SK-N-SH treated with all-trans-retinoic acid at 6 μM for 48 hours (cell line): ENCODE measurements at regions not wholly inside any gene's neighbourhood (a gene's known extent, or its start where the extent isn't known, plus 50 kb on each side); places are given as distances from the start of the nearest gene placed in this dataset.

Experiments used
- ATAC-seq: fragments of 200-7000 bp; cut with Tn5 transposase; 3 replicates; pipeline ENCODE4 v1.9.1; 2020; ENCODE audit warnings: mild to moderate bottlenecking, moderate library complexity
- ARNTL ChIP-seq: fragments of 450-650 bp; formaldehyde crosslinking; IDR thresholded peaks from 2 replicates; pipeline ENCODE4 v1.5.0; 2020; ENCODE audit warnings: low read depth, mild to moderate bottlenecking, moderate library complexity, borderline replicate concordance
- BACH2 ChIP-seq: fragments of 250-450 bp; sonication (Bioruptor Pico); IDR thresholded peaks from 2 replicates; pipeline ENCODE4 v1.9.0; 2021; ENCODE audit warnings: mild to moderate bottlenecking, borderline replicate concordance
- CREB5 ChIP-seq: fragments of 250-450 bp; sonication (Bioruptor Pico); IDR thresholded peaks from 2 replicates; pipeline ENCODE4 v1.5.1; 2020; ENCODE audit warnings: low read depth, mild to moderate bottlenecking, moderate library complexity
- CSDC2 ChIP-seq: fragments of 250-450 bp; sonication (Bioruptor Pico); IDR thresholded peaks from 2 replicates; pipeline ENCODE4 v1.5.0; 2020; ENCODE audit warnings: mild to moderate bottlenecking, moderate library complexity
- CSRNP3 ChIP-seq: fragments of 250-450 bp; sonication (Bioruptor Pico); IDR thresholded peaks from 2 replicates; pipeline ENCODE4 v1.5.1; 2021; ENCODE audit warnings: mild to moderate bottlenecking, moderate library complexity
- GLIS3 ChIP-seq: fragments of 250-450 bp; sonication (Bioruptor Pico); IDR thresholded peaks from 2 replicates; pipeline ENCODE4 v1.5.0; 2020; ENCODE audit warnings: mild to moderate bottlenecking, moderate library complexity
- ISL1 ChIP-seq: fragments of 250-450 bp; sonication (Bioruptor Pico); IDR thresholded peaks from 2 replicates; pipeline ENCODE4 v2.1.2; 2022; ENCODE audit warnings: mild to moderate bottlenecking, moderate library complexity
- OSR1 ChIP-seq: fragments of 250-450 bp; sonication (Bioruptor Pico); IDR thresholded peaks from 2 replicates; pipeline ENCODE4 v1.8.0; 2022; ENCODE audit warnings: moderate library complexity, mild to moderate bottlenecking, inconsistent platforms
- PATZ1 ChIP-seq: fragments of 250-450 bp; sonication (Bioruptor Pico); IDR thresholded peaks from 2 replicates; pipeline ENCODE4 v1.8.0; 2020; ENCODE audit warnings: mild to moderate bottlenecking, moderate library complexity, borderline replicate concordance
- POU6F1 ChIP-seq: fragments of 250-450 bp; sonication (Bioruptor Pico); IDR thresholded peaks from 2 replicates; pipeline ENCODE4 v1.8.0; 2021; ENCODE audit warnings: low read depth, mild to moderate bottlenecking, moderate library complexity, borderline replicate concordance
- PPARA ChIP-seq: fragments of 250-450 bp; sonication (Bioruptor Pico); IDR thresholded peaks from 2 replicates; pipeline ENCODE4 v1.5.0; 2020; ENCODE audit warnings: mild to moderate bottlenecking, borderline replicate concordance
- RARB ChIP-seq: fragments of 250-450 bp; sonication (Bioruptor Pico); IDR thresholded peaks from 2 replicates; pipeline ENCODE4 v1.8.0; 2021; ENCODE audit warnings: mild to moderate bottlenecking, moderate library complexity
- SNAI2 ChIP-seq: fragments of 250-450 bp; sonication (Bioruptor Pico); IDR thresholded peaks from 2 replicates; pipeline ENCODE4 v1.5.0; 2020; ENCODE audit warnings: mild to moderate bottlenecking, moderate library complexity
- TCF4 ChIP-seq: fragments of 250-450 bp; sonication (Bioruptor Pico); IDR thresholded peaks from 2 replicates; pipeline ENCODE4 v1.8.0; 2021; ENCODE audit warnings: mild to moderate bottlenecking, moderate library complexity, borderline replicate concordance
- TOX ChIP-seq: fragments of 250-450 bp; sonication (Bioruptor Pico); IDR thresholded peaks from 2 replicates; pipeline ENCODE4 v1.8.0; 2021; ENCODE audit warnings: mild to moderate bottlenecking, moderate library complexity, borderline replicate concordance
- TSHZ2 ChIP-seq: fragments of 250-450 bp; sonication (Bioruptor Pico); IDR thresholded peaks from 2 replicates; pipeline ENCODE4 v1.5.0; 2020; ENCODE audit warnings: mild to moderate bottlenecking, moderate library complexity
- ZC3H10 ChIP-seq: fragments of 250-450 bp; sonication (Bioruptor Pico); IDR thresholded peaks from 2 replicates; pipeline ENCODE4 v1.5.1; 2021; ENCODE audit warnings: mild to moderate bottlenecking, moderate library complexity
- ZFP3 ChIP-seq: fragments of 250-450 bp; sonication (Bioruptor Pico); IDR thresholded peaks from 2 replicates; pipeline ENCODE4 v1.5.0; 2020; ENCODE audit warnings: mild to moderate bottlenecking, moderate library complexity
- ZFP30 ChIP-seq: fragments of 450-650 bp; formaldehyde crosslinking; IDR thresholded peaks from 2 replicates; pipeline ENCODE4 v1.5.0; 2022; ENCODE audit warnings: mild to moderate bottlenecking, moderate library complexity
- ZNF565 ChIP-seq: fragments of 450-650 bp; formaldehyde crosslinking; conservative IDR thresholded peaks from 2 replicates; pipeline ENCODE4 v1.5.0; 2020; ENCODE audit warnings: low read depth, mild to moderate bottlenecking, moderate library complexity
- ZNF70 ChIP-seq: fragments of 450-650 bp; formaldehyde crosslinking; IDR thresholded peaks from 2 replicates; pipeline ENCODE4 v1.5.0; 2020; ENCODE audit warnings: mild to moderate bottlenecking, moderate library complexity
- ZNF8 ChIP-seq: fragments of 450-650 bp; formaldehyde crosslinking; IDR thresholded peaks from 2 replicates; pipeline ENCODE4 v1.5.0; 2020; ENCODE audit warnings: mild to moderate bottlenecking, moderate library complexity

- TF ChIP-seq ZNF70 (CRISPR knock-in tag) (no peak), ISL1 (CRISPR knock-in tag) (no peak), ARNTL (no peak), SNAI2 (CRISPR knock-in tag) (no peak), ZC3H10 (CRISPR knock-in tag) (no peak), POU6F1 (CRISPR knock-in tag) (no peak), RARB (CRISPR knock-in tag) (no peak), OSR1 (CRISPR knock-in tag) (no peak), TCF4 (CRISPR knock-in tag) (no peak), CREB5 (no peak), PPARA (CRISPR knock-in tag) (no peak), CSDC2 (CRISPR knock-in tag) (no peak), TOX (no peak), ZFP3 (no peak), CSRNP3 (CRISPR knock-in tag) (no peak), GLIS3 (CRISPR knock-in tag) (no peak), ZNF565 (CRISPR knock-in tag) (no peak), BACH2 (CRISPR knock-in tag) (no peak)
- ATAC-seq: no peak
Observed at GRCh38 chr6:22807261-22807660, 237.9 kb downstream of the HDGFL1 start.

- no peak for TF ChIP-seq ZNF565 (CRISPR knock-in tag)
- no peak for TF ChIP-seq PATZ1 (CRISPR knock-in tag)
- no peak for TF ChIP-seq ZFP3
- no peak for TF ChIP-seq POU6F1 (CRISPR knock-in tag)
- TF ChIP-seq ZC3H10 (CRISPR knock-in tag): no peak
- TF ChIP-seq ISL1 (CRISPR knock-in tag): no peak
- TF ChIP-seq CSRNP3 (CRISPR knock-in tag): no peak
- no peak for TF ChIP-seq ARNTL
- TF ChIP-seq CSDC2 (CRISPR knock-in tag): no peak
- no peak for TF ChIP-seq RARB (CRISPR knock-in tag)
- TF ChIP-seq ZNF8 (CRISPR knock-in tag): no peak
- no peak for TF ChIP-seq TCF4 (CRISPR knock-in tag)
- TF ChIP-seq GLIS3 (CRISPR knock-in tag): no peak
- no peak for TF ChIP-seq TSHZ2 (CRISPR knock-in tag)
- no peak for TF ChIP-seq BACH2 (CRISPR knock-in tag)
- no peak for TF ChIP-seq ZFP30 (CRISPR knock-in tag)
- no peak for TF ChIP-seq CREB5
- TF ChIP-seq PPARA (CRISPR knock-in tag): no peak
- no peak for TF ChIP-seq SNAI2 (CRISPR knock-in tag)
- no peak for TF ChIP-seq OSR1 (CRISPR knock-in tag)
- TF ChIP-seq, all 23 proteins: peak for 0
- no peak for ATAC-seq
Observed at GRCh38 chr6:22807818-22808217, 238.5 kb downstream of the HDGFL1 start.
